Astrocyte (in vitro differentiated cells and primary cell): ENCODE measurements at regions not wholly inside any gene's neighbourhood (a gene's known extent, or its start where the extent isn't known, plus 50 kb on each side); places are given as distances from the start of the nearest gene placed in this dataset.

Experiments used
- DNase-seq: peaks from one replicate; pipeline ENCODE4 v3.0.0-alpha.2; 2010; ENCODE audit warnings: low read depth
- FAIRE-seq: peaks from 2 replicates; lab custom pipeline; 2011; peaks lifted over from hg19 to GRCh38; lab: Jason Lieb, UNC
- H2AFZ ChIP-seq: 2 replicates; pipeline ENCODE4 v1.6.0; 2012; ENCODE audit warnings: low read depth, low read length, inconsistent platforms
- H3K27ac ChIP-seq: 2 replicates; pipeline ENCODE4 v1.5.1; 2011; ENCODE audit warnings: low read depth, low read length, inconsistent platforms
- H3K27me3 ChIP-seq: 2 replicates; pipeline ENCODE4 v1.6.0; 2011; ENCODE audit warnings: low read length, inconsistent platforms; ENCODE audit not compliant: insufficient read depth
- H3K36me3 ChIP-seq: 2 replicates; pipeline ENCODE4 v1.5.1; 2011; ENCODE audit warnings: low read length, inconsistent platforms; ENCODE audit not compliant: insufficient read depth
- H3K4me1 ChIP-seq: 2 replicates; pipeline ENCODE4 v1.5.1; 2011; ENCODE audit warnings: low read length, inconsistent platforms; ENCODE audit not compliant: insufficient read depth
- H3K4me2 ChIP-seq: 2 replicates; pipeline ENCODE4 v1.6.0; 2012; ENCODE audit warnings: low read length, inconsistent platforms
- H3K4me3 ChIP-seq: 2 replicates; pipeline ENCODE4 v1.5.1; 2011; ENCODE audit warnings: low read depth, mild to moderate bottlenecking, low read length, inconsistent platforms; ENCODE audit not compliant: insufficient read depth
- H3K79me2 ChIP-seq: 2 replicates; pipeline ENCODE4 v1.6.0; 2012; ENCODE audit warnings: mild to moderate bottlenecking, low read length, inconsistent platforms; ENCODE audit not compliant: insufficient read depth
- H3K9ac ChIP-seq: 2 replicates; pipeline ENCODE4 v1.6.0; 2012; ENCODE audit warnings: mild to moderate bottlenecking, low read length, inconsistent platforms
- H3K9me3 ChIP-seq: 2 replicates; pipeline ENCODE4 v1.5.1; 2012; ENCODE audit warnings: low read depth, mild to moderate bottlenecking, low read length, inconsistent platforms; ENCODE audit not compliant: insufficient read depth
- H4K20me1 ChIP-seq: 2 replicates; pipeline ENCODE4 v1.6.0; 2012; ENCODE audit warnings: low read length, inconsistent platforms; ENCODE audit not compliant: insufficient read depth
- H3K27ac Mint-ChIP-seq: one replicate; pipeline ENCODE4 v1.8.0; 2021; ENCODE audit warnings: mild to moderate bottlenecking, mixed read lengths; ENCODE audit not compliant: unreplicated experiment
- H3K27me3 Mint-ChIP-seq: one replicate; pipeline ENCODE4 v1.8.0; 2021; ENCODE audit warnings: low read depth, mixed read lengths; ENCODE audit not compliant: unreplicated experiment
- H3K36me3 Mint-ChIP-seq: one replicate; pipeline ENCODE4 v1.8.0; 2021; ENCODE audit warnings: low read depth, mixed read lengths; ENCODE audit not compliant: unreplicated experiment
- H3K4me1 Mint-ChIP-seq: one replicate; pipeline ENCODE4 v1.8.0; 2021; ENCODE audit warnings: low read depth, mixed read lengths; ENCODE audit not compliant: unreplicated experiment
- H3K4me3 Mint-ChIP-seq: one replicate; pipeline ENCODE4 v1.8.0; 2021; ENCODE audit warnings: mild to moderate bottlenecking, moderate library complexity, mixed read lengths; ENCODE audit not compliant: unreplicated experiment
- H3K9me3 Mint-ChIP-seq: one replicate; pipeline ENCODE4 v1.8.0; 2021; ENCODE audit warnings: mild to moderate bottlenecking, mixed read lengths; ENCODE audit not compliant: unreplicated experiment
- EZH2 ChIP-seq: IDR thresholded peaks from 2 replicates; pipeline ENCODE4 v1.6.1; 2012; ENCODE audit warnings: mild to moderate bottlenecking, low read length, inconsistent platforms; ENCODE audit not compliant: insufficient read depth
- TF ChIP-seq, protein P1 (sequence below): IDR thresholded peaks from 2 replicates; pipeline ENCODE4 v1.5.1; 2011; ENCODE audit warnings: low read depth, mild to moderate bottlenecking, inconsistent platforms, low read length, moderate library complexity; ENCODE audit not compliant: insufficient read depth

DNA sequence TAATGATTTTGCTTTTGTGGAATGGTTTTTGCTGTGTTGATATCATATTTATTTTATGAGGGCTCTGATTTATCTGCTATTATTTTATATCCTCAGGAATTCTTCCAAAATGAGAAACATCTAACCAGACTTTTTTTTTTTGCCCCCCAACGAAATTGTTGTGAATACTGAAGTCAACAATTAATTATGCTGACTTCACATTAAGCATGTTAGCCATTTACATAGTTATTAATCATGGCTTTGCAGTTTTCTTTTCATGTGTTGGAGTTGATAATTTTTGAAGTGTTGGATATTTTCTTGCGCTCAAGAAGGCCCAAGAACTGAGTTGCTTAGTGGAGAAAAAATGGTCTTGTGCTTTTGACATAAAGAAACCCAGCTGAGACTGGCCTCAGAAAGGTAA, 246.6 kb upstream of the CRY1 start:
- no peak for TF ChIP-seq EZH2
- TF ChIP-seq, protein P1, sequence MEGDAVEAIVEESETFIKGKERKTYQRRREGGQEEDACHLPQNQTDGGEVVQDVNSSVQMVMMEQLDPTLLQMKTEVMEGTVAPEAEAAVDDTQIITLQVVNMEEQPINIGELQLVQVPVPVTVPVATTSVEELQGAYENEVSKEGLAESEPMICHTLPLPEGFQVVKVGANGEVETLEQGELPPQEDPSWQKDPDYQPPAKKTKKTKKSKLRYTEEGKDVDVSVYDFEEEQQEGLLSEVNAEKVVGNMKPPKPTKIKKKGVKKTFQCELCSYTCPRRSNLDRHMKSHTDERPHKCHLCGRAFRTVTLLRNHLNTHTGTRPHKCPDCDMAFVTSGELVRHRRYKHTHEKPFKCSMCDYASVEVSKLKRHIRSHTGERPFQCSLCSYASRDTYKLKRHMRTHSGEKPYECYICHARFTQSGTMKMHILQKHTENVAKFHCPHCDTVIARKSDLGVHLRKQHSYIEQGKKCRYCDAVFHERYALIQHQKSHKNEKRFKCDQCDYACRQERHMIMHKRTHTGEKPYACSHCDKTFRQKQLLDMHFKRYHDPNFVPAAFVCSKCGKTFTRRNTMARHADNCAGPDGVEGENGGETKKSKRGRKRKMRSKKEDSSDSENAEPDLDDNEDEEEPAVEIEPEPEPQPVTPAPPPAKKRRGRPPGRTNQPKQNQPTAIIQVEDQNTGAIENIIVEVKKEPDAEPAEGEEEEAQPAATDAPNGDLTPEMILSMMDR, result no peak
- DNase-seq (no peak), FAIRE-seq (no peak)
- no peak overlapping the region for H3K27ac Mint-ChIP-seq
- Histone ChIP-seq H3K27ac (no peak overlapping the region), H3K9ac (no peak overlapping the region), H4K20me1 (no peaks in the 10 kb centered on the region), H3K4me2 (no peak overlapping the region), H3K79me2 (no peaks in the 10 kb centered on the region), H3K4me1 (peaks cover 14% of the 10 kb centered on the region), H3K9me3 (no peaks in the 10 kb centered on the region), H3K27me3 (no peaks in the 10 kb centered on the region), H2AFZ (no peak overlapping the region), H3K36me3 (no peaks in the 10 kb centered on the region), H3K4me3 (no peak overlapping the region)
- H3K36me3 Mint-ChIP-seq, result peaks cover 3% of the 10 kb centered on the region
- H3K4me3 Mint-ChIP-seq, result no peak overlapping the region
- H3K27me3 Mint-ChIP-seq, result peaks cover 6% of the 10 kb centered on the region
- peaks cover 20% of the 10 kb centered on the region for H3K4me1 Mint-ChIP-seq
- peaks cover 6% of the 10 kb centered on the region for H3K9me3 Mint-ChIP-seq

DNA sequence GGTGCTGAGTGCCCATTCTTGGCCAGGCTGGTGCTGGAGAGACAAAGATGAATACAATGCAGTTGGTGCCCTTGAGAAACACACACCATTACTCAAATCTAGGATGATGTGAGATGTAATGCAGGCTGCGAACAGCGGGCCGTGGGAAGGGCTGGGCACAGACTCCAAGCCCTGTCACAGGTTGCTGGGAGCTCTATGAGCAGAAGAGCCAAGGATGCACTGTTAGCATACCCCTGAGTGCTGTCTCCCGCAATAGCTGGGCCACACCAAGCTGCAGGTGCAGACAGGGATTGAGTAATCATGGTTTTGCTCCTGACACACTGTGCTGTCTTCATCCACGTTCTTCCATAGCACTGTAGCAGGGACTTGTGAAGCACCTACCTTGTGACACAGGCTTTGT, 247.5 kb upstream of the CRY1 start:
- H2AFZ ChIP-seq, result no peak overlapping the region
- no peaks in the 10 kb centered on the region for H3K36me3 ChIP-seq
- TF ChIP-seq, protein P1, result no peak
- TF ChIP-seq EZH2, result no peak
- DNase-seq (no peak), FAIRE-seq (no peak)
- no peak overlapping the region for H3K27ac ChIP-seq
- no peak overlapping the region for H3K4me3 ChIP-seq
- no peaks in the 10 kb centered on the region for H3K9me3 ChIP-seq
- no peak overlapping the region for H3K27ac Mint-ChIP-seq
- H4K20me1 ChIP-seq, result no peaks in the 10 kb centered on the region
- no peaks in the 10 kb centered on the region for H3K27me3 ChIP-seq
- no peak overlapping the region for H3K4me2 ChIP-seq
- H3K4me1 Mint-ChIP-seq, result peaks cover 22% of the 10 kb centered on the region
- no peak overlapping the region for H3K4me3 Mint-ChIP-seq
- H3K36me3 Mint-ChIP-seq, result peaks cover 3% of the 10 kb centered on the region
- H3K9ac ChIP-seq, result no peak overlapping the region
- peaks cover 6% of the 10 kb centered on the region for H3K27me3 Mint-ChIP-seq
- peaks cover 6% of the 10 kb centered on the region for H3K9me3 Mint-ChIP-seq
- H3K79me2 ChIP-seq, result no peaks in the 10 kb centered on the region
- peaks cover 20% of the 10 kb centered on the region for H3K4me1 ChIP-seq

DNA sequence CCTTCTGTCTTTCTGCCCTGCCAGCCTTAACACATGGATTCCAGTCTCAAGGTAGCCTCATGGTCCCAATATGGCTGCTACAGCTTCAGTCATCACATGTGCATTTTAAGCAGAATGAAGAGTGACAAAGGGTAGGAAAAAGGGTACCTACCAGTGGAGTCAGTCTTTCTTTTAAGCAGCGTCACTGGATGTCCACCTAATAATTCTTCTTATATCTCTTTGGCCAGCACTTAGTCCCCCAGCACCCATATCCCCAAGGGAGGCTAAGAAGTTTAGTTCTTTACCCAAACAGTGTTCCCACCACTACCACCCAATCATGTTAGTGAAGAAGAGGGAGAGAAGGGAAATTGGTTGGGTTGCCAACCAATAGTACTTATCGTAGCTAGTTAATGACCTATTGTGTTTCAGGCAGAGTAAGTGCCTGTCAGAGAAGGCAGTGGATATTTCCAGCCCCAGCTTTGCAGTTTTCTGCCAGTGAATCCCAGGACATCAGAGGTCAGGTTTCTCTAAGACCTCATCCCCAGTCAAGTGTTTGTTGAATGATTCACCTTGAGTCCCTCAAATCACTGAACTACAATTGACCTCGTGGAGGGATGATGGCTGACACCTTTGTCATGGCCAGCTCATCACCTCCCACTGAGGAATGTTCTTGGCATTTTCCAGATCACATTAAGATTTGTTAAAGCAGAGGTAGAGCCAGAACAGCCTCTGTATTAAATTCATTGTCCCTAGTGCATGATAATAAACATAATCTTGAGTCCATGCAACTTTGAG, 250.9 kb upstream of the CRY1 start:
- TF ChIP-seq, protein P1, result no peak
- TF ChIP-seq EZH2, result no peak
- Histone ChIP-seq H2AFZ (no peak overlapping the region), H3K4me3 (no peak overlapping the region), H3K36me3 (no peaks in the 10 kb centered on the region), H3K79me2 (no peaks in the 10 kb centered on the region), H3K4me2 (peak overlapping the region; percentile 54), H3K27me3 (no peaks in the 10 kb centered on the region), H3K9ac (peak overlapping the region; percentile 2), H3K9me3 (no peaks in the 10 kb centered on the region), H3K4me1 (peaks cover 29% of the 10 kb centered on the region), H4K20me1 (no peaks in the 10 kb centered on the region), H3K27ac (peak overlapping the region; percentile 44)
- peaks cover 2% of the 10 kb centered on the region for H3K36me3 Mint-ChIP-seq
- DNase-seq (peak; percentile 90), FAIRE-seq (peak; percentile 73)
- peak overlapping the region; percentile 77 for H3K27ac Mint-ChIP-seq
- H3K27me3 Mint-ChIP-seq, result peaks cover 6% of the 10 kb centered on the region
- H3K4me1 Mint-ChIP-seq, result peaks cover 22% of the 10 kb centered on the region
- no peak overlapping the region for H3K4me3 Mint-ChIP-seq
- H3K9me3 Mint-ChIP-seq, result peaks cover 6% of the 10 kb centered on the region
